Type B pancreatic cell (in vitro differentiated cells): ENCODE measurements at regions not wholly inside any gene's neighbourhood (a gene's known extent, or its start where the extent isn't known, plus 50 kb on each side); places are given as distances from the start of the nearest gene placed in this dataset.
"Not testable (repeated sequence)": the region's sequence is repeated elsewhere in the genome, so short reads cannot be mapped to it uniquely, and the experiment has no call there.

Source experiments
- DNase-seq: peaks from one replicate; pipeline ENCODE4 v3.0.0; 2021; ENCODE audit warnings: mixed read lengths; ENCODE audit not compliant: unreplicated experiment; ENCODE audit errors: extremely low spot score
- H3K27ac Mint-ChIP-seq: 2 replicates; pipeline ENCODE4 v1.8.0; 2021; ENCODE audit warnings: mild to moderate bottlenecking, mixed read lengths
- H3K27me3 Mint-ChIP-seq: 2 replicates; pipeline ENCODE4 v1.8.0; 2021; ENCODE audit warnings: mixed read lengths
- H3K36me3 Mint-ChIP-seq: 2 replicates; pipeline ENCODE4 v1.8.0; 2021; ENCODE audit warnings: mixed read lengths
- H3K4me1 Mint-ChIP-seq: one replicate; pipeline ENCODE4 v1.8.0; 2021; ENCODE audit warnings: mixed read lengths; ENCODE audit not compliant: unreplicated experiment
- H3K4me3 Mint-ChIP-seq: 2 replicates; pipeline ENCODE4 v1.8.0; 2021; ENCODE audit warnings: mild to moderate bottlenecking, mixed read lengths
- H3K9me3 Mint-ChIP-seq: 2 replicates; pipeline ENCODE4 v1.8.0; 2021; ENCODE audit warnings: mixed read lengths
- TF ChIP-seq, protein P1 (sequence below): fragments of 200-600 bp; sonication (generic); conservative IDR thresholded peaks from 2 replicates; pipeline ENCODE4 v1.5.0; 2021; ENCODE audit warnings: antibody characterized with exemption, mild to moderate bottlenecking

DNA sequence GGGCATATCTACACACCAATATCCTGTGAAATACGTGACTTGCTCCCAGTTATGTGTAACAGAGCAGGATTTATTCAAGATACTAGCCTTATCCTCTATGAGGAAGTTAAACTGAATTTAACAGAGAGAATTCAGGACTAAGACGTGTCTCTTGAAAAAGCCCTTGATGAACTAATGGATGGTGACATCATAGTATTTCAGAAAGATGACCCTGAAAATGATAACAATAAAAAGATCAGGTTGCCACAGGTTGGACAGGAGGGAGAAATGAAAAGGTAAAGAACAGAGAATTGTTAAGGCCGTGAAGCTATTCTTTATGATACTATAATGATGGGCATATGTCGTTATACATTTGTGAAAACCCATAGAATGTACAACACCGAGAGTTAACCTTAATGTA, 56.2 kb upstream of the EFNA5 start:
- no peaks in the 10 kb centered on the region for H3K36me3 Mint-ChIP-seq

DNA sequence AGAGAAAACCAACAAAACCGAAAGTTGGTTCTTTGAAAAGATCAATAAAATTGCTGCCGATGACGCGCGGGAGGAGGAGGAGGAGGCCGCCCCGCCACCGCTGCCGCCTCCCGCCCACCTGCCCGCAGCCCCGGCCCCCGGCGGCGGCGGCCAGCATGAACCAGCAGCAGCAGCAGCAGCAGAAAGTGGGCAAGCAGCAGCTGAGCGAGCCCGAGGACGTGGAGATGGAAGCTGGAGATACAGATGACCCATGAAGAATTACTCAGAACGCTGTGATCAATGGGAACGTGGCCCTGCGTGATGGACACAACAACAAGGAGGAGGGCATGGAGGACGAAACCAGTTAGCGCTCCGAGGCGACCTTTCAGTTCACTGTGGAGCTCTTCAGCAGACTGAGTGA, 53.9 kb upstream of the EFNA5 start:
- Mint-ChIP-seq H3K9me3 (peaks cover 30% of the 10 kb centered on the region), H3K4me1 (no peaks in the 10 kb centered on the region)
- TF ChIP-seq, protein P1, sequence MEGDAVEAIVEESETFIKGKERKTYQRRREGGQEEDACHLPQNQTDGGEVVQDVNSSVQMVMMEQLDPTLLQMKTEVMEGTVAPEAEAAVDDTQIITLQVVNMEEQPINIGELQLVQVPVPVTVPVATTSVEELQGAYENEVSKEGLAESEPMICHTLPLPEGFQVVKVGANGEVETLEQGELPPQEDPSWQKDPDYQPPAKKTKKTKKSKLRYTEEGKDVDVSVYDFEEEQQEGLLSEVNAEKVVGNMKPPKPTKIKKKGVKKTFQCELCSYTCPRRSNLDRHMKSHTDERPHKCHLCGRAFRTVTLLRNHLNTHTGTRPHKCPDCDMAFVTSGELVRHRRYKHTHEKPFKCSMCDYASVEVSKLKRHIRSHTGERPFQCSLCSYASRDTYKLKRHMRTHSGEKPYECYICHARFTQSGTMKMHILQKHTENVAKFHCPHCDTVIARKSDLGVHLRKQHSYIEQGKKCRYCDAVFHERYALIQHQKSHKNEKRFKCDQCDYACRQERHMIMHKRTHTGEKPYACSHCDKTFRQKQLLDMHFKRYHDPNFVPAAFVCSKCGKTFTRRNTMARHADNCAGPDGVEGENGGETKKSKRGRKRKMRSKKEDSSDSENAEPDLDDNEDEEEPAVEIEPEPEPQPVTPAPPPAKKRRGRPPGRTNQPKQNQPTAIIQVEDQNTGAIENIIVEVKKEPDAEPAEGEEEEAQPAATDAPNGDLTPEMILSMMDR = no peak

More for the DNA sequence above, 56.2 kb upstream of the EFNA5 start:
- DNase-seq = no peak
- Mint-ChIP-seq H3K4me3 (no peak overlapping the region), H3K27ac (no peak overlapping the region), H3K27me3 (no peaks in the 10 kb centered on the region), H3K9me3 (peaks cover 15% of the 10 kb centered on the region), H3K4me1 (no peaks in the 10 kb centered on the region)
- TF ChIP-seq, protein P1 = no peak

DNA sequence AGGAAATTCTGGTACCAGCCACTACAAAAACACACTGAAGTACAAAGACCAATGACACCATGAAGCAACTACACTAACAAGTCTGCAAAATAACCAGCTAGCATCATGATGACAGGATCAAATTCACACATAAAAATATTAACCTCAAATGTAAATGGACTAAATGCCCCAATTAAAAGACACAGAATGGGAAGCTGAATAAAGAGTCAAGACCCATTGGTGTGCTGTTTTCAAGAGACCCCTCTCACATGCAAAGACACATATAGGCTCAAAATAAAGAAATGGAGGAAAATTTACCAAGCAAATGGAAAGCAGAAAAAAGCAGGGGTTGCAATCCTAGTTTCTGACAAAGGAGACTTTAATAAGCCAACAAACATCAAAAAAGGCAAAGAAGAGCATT, 50.5 kb upstream of the EFNA5 start:
- peaks cover 36% of the 10 kb centered on the region for H3K9me3 Mint-ChIP-seq
- not testable (repeated sequence) for DNase-seq, H3K4me1 Mint-ChIP-seq, H3K27me3 Mint-ChIP-seq, H3K4me3 Mint-ChIP-seq, H3K36me3 Mint-ChIP-seq, H3K27ac Mint-ChIP-seq

More for the DNA sequence above, 53.9 kb upstream of the EFNA5 start:
- Mint-ChIP-seq H3K36me3 (peaks cover 7% of the 10 kb centered on the region), H3K27ac (no peak overlapping the region), H3K27me3 (no peaks in the 10 kb centered on the region), H3K4me3 (no peak overlapping the region)
- no peak for DNase-seq
